B cell (primary cell): ENCODE measurements at regions not wholly inside any gene's neighbourhood (a gene's known extent, or its start where the extent isn't known, plus 50 kb on each side); places are given as distances from the start of the nearest gene placed in this dataset.
"Not testable (repeated sequence)": the region's sequence is repeated elsewhere in the genome, so short reads cannot be mapped to it uniquely, and the experiment has no call there.

Source experiments
- ATAC-seq: fragments of 200-7000 bp; cut with Tn5 transposase; one replicate; pipeline ENCODE4 v1.10.0; 2021; ENCODE audit warnings: low read depth, mild to moderate bottlenecking, moderate number of reproducible peaks, moderate library complexity
- CTCF ChIA-PET: fragments of 350-600 bp; sonication (Branson Sonifier 250); formaldehyde crosslinking; loops from one replicate; lab custom pipeline; 2021; ENCODE audit warnings: antibody characterized with exemption, inconsistent platforms; lab: Charles Lee
- POLR2A ChIA-PET: fragments of 350-600 bp; sonication (Branson Sonifier 250); formaldehyde crosslinking; loops from one replicate; lab custom pipeline; 2021; ENCODE audit warnings: antibody characterized with exemption; lab: Charles Lee
- DNase-seq: peaks from one replicate; pipeline ENCODE4 v3.0.0; 2013
- H2AFZ ChIP-seq: 2 replicates; pipeline ENCODE4 v1.6.1; 2012; ENCODE audit warnings: mild to moderate bottlenecking, low read depth, low read length; ENCODE audit not compliant: insufficient read depth, poor library complexity, severe bottlenecking
- H3K27ac ChIP-seq, 2 donors: 1 replicate in 1 of 2; 2 replicates in 1 of 2; pipeline ENCODE4 v1.5.1; 2012 to 2013; ENCODE audit warnings: low read length in 2 of 2, mild to moderate bottlenecking in 2 of 2, moderate library complexity in 1 of 2
- H3K27me3 ChIP-seq, 4 experiments: fragments of 200-600 bp in 1 of 4; sonication (generic) in 1 of 4; replicated peaks in 1 of 4; 1 replicate in 2 of 4; 2 replicates in 2 of 4; pipeline versions ENCODE4 v1.6.1 to v1.7.0; 2013 to 2016; ENCODE audit warnings: low read length in 3 of 4, mild to moderate bottlenecking in 2 of 4, mixed read lengths in 1 of 4, moderate library complexity in 1 of 4; ENCODE audit not compliant: insufficient read depth in 4 of 4, control insufficient read depth in 3 of 4; ENCODE audit errors: control extremely low read depth in 1 of 4
- H3K36me3 ChIP-seq, 2 experiments: replicated peaks in 1 of 2; 1 replicate in 1 of 2; 2 replicates in 1 of 2; pipeline versions ENCODE4 v1.6.1 to v1.7.1; 2013; ENCODE audit warnings: low read length in 1 of 2; ENCODE audit not compliant: insufficient read depth in 2 of 2, control insufficient read depth in 1 of 2; ENCODE audit errors: control extremely low read depth in 1 of 2, extremely low read depth in 1 of 2
- H3K4me1 ChIP-seq, 2 donors: fragments of 200-600 bp in 1 of 2; sonication (generic) in 1 of 2; 1 replicate in 1 of 2; 2 replicates in 1 of 2; pipeline versions ENCODE4 v1.5.1 to v1.6.1; 2013 to 2017; ENCODE audit warnings: low read length in 2 of 2; ENCODE audit not compliant: control insufficient read depth in 2 of 2, insufficient read depth in 2 of 2
- H3K4me2 ChIP-seq: replicated peaks from 2 replicates; pipeline ENCODE3; 2012; ENCODE audit warnings: mild to moderate bottlenecking, low read depth, low read length; ENCODE audit not compliant: poor library complexity, severe bottlenecking
- H3K4me3 ChIP-seq, 5 experiments: fragments of 200-600 bp in 1 of 5; sonication (generic) in 1 of 5; 1 replicate in 3 of 5; 2 replicates in 2 of 5; pipeline versions ENCODE4 v1.5.1 to v1.7.0; 2011 to 2016; ENCODE audit warnings: low read length in 4 of 5, mild to moderate bottlenecking in 4 of 5, low read depth in 2 of 5, control low read depth in 1 of 5, moderate library complexity in 1 of 5; ENCODE audit not compliant: insufficient read depth in 1 of 5; ENCODE audit errors: control extremely low read depth in 1 of 5, extremely low read depth in 1 of 5
- H3K79me2 ChIP-seq: fragments of 200-600 bp; sonication (generic); one replicate; pipeline ENCODE4 v1.6.0; 2016; ENCODE audit warnings: low read length; ENCODE audit not compliant: control insufficient read depth, insufficient read depth
- H3K9ac ChIP-seq: fragments of 200-600 bp; sonication (generic); 2 replicates; pipeline ENCODE4 v1.6.1; 2017; ENCODE audit warnings: mild to moderate bottlenecking, low read length, moderate library complexity
- H3K9me3 ChIP-seq, 3 donors: one replicate each; pipeline versions ENCODE4 v1.6.1 to v1.7.1; 2013; ENCODE audit warnings: low read length in 2 of 3; ENCODE audit not compliant: control insufficient read depth in 2 of 3, insufficient read depth in 1 of 3; ENCODE audit errors: control extremely low read depth in 1 of 3
- H4K20me1 ChIP-seq: 2 replicates; pipeline ENCODE4 v1.6.0; 2012; ENCODE audit warnings: mild to moderate bottlenecking, low read length; ENCODE audit not compliant: insufficient read depth, control insufficient read depth, poor library complexity, severe bottlenecking
- H3K27ac Mint-ChIP-seq: one replicate; pipeline ENCODE4 v1.8.0; 2021; ENCODE audit warnings: mixed read lengths
- H3K27me3 Mint-ChIP-seq: one replicate; pipeline ENCODE4 v1.8.0; 2021; ENCODE audit warnings: mixed read lengths
- H3K4me1 Mint-ChIP-seq: one replicate; pipeline ENCODE4 v1.8.0; 2021; ENCODE audit warnings: mixed read lengths
- H3K4me3 Mint-ChIP-seq: one replicate; pipeline ENCODE4 v1.8.0; 2021; ENCODE audit warnings: mixed read lengths
- H3K9me3 Mint-ChIP-seq: one replicate; pipeline ENCODE4 v1.8.0; 2022; ENCODE audit warnings: mixed read lengths; ENCODE audit not compliant: insufficient read depth
- EZH2 ChIP-seq: IDR thresholded peaks from 2 replicates; pipeline ENCODE4 v1.6.1; 2012; ENCODE audit warnings: borderline replicate concordance, low read depth, mild to moderate bottlenecking, moderate library complexity, low read length; ENCODE audit not compliant: insufficient read depth, poor library complexity, severe bottlenecking
- WGBS: methylation state at CpG from one replicate; pipeline ENCODE4 v1.1.5; 2013; ENCODE audit warnings: missing lambda C conversion rate; ENCODE audit not compliant: insufficient coverage; 5-methylcytosine and 5-hydroxymethylcytosine counted together
- intact Hi-C: fragments of 100-400 bp; cut with micrococcal nuclease; formaldehyde crosslinking; loops from one replicate; pipeline ENCODE4 v1.10.0; 2022
- TF ChIP-seq, protein P1 (sequence below): fragments of 200-600 bp; IDR thresholded peaks from one replicate; pipeline ENCODE4 v1.8.0; 2022; ENCODE audit warnings: antibody characterized with exemption, mild to moderate bottlenecking

DNA sequence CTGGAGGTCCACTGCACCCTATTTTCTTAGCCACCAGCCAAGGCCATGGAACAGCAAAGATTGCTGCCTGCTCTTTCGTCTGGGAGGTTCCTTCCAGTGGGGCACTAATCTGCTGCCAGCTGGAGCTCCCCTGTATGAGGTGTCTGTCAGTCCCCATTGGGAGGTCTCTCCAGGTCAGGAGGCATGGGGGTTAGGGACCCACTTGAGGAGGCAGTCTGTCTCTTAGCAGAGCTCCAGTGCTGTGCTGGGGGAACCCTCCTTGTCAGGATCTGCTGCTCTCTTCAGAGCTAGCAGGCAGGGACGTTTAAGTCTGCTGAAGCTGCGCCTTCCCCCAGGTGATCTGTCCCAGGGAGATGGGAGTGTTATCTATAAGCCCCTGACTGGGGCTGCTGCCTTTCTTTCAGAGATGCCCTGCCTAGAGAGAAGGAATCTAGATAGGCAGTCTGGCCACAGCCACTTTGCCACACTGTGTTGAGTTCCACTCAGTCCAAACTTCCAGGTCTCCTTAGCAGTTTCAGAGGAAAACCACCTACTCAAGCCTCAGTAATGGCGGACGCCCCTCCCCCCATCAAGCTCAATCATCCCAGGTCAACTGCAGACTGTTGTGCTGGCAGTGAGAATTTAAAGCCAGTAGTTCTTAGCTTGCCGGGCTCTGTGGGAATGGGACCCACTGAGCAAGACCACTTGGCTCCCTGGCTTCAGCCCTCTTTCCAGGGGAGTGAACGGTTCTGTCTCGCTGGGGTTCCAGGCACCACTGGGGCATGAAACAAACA is 317.7 kb downstream of the LRRC70 start:
- H3K79me2 ChIP-seq = no peaks in the 10 kb centered on the region
- Mint-ChIP-seq H3K27ac (no peak overlapping the region), H3K9me3 (no peaks in the 10 kb centered on the region), H3K27me3 (no peaks in the 10 kb centered on the region), H3K4me3 (no peak overlapping the region), H3K4me1 (no peaks in the 10 kb centered on the region)
- DNase-seq = no peak
- no peak for TF ChIP-seq EZH2
- ATAC-seq = no peak
- H3K4me3 ChIP-seq = no peak overlapping the region
- H3K9ac ChIP-seq = no peak overlapping the region
- intact Hi-C loops = no loop called here
- no peak overlapping the region for H3K4me2 ChIP-seq
- H3K9me3 ChIP-seq = peaks cover 0 to 3% (median 0%) of the 10 kb centered on the region in 3 donors
- H3K27ac ChIP-seq = no peak overlapping the region
- no peaks in the 10 kb centered on the region for H3K36me3 ChIP-seq
- no peaks in the 10 kb centered on the region for H3K27me3 ChIP-seq
- no peak overlapping the region for H2AFZ ChIP-seq
- POLR2A ChIA-PET = no interaction called here
- CTCF ChIA-PET = no interaction called here
- no peaks in the 10 kb centered on the region for H4K20me1 ChIP-seq
- no peaks in the 10 kb centered on the region for H3K4me1 ChIP-seq
- WGBS = 82% methylated on average over 8 of the region's 8 CpGs

DNA sequence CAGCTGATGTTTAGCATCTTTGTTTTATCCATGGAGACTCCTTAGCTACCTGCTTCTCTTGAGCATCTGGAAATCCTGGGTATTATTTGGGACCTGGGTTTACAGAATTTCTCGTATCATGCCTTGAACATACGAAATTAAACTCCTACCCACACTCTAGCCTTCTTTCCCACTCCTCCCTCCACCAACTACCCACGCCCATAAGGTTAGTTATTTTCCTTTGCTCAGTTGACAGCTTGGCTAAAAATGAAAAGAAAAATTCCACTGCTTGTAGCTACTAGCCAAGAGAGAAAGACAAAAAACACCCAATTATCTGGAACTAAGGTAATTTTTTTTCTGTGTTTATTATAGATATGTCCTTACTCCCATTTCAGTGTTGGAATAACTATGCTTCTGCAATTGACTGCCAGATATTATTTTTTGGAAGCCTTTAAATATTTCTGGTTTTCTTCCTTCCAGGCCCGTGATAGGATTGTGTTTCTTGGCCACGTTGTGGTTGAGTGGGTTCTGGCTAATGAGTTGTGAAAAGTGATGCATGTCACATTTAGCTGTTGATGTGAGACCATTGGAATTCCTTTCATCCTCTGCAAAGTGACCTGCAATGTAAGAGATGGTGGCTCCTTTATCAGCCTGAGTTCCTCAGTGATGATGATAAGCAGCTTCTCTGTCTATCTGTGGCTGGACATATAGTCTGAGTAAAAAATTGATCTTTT is 308.1 kb downstream of the LRRC70 start:
- ATAC-seq = no peak
- Histone ChIP-seq H3K27ac (no peak overlapping the region), H3K4me2 (no peak overlapping the region), H3K4me1 (no peaks in the 10 kb centered on the region), H3K27me3 (no peaks in the 10 kb centered on the region), H3K9ac (no peak overlapping the region), H2AFZ (no peak overlapping the region), H3K79me2 (no peaks in the 10 kb centered on the region), H4K20me1 (no peaks in the 10 kb centered on the region), H3K36me3 (no peaks in the 10 kb centered on the region), H3K4me3 (no peak overlapping the region), H3K9me3 (no peaks in the 10 kb centered on the region)
- TF ChIP-seq EZH2 = no peak
- TF ChIP-seq, protein P1, sequence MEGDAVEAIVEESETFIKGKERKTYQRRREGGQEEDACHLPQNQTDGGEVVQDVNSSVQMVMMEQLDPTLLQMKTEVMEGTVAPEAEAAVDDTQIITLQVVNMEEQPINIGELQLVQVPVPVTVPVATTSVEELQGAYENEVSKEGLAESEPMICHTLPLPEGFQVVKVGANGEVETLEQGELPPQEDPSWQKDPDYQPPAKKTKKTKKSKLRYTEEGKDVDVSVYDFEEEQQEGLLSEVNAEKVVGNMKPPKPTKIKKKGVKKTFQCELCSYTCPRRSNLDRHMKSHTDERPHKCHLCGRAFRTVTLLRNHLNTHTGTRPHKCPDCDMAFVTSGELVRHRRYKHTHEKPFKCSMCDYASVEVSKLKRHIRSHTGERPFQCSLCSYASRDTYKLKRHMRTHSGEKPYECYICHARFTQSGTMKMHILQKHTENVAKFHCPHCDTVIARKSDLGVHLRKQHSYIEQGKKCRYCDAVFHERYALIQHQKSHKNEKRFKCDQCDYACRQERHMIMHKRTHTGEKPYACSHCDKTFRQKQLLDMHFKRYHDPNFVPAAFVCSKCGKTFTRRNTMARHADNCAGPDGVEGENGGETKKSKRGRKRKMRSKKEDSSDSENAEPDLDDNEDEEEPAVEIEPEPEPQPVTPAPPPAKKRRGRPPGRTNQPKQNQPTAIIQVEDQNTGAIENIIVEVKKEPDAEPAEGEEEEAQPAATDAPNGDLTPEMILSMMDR = no peak
- WGBS = 76% methylated on average over 2 of the region's 5 CpGs
- H3K27me3 Mint-ChIP-seq = no peaks in the 10 kb centered on the region
- no peak overlapping the region for H3K27ac Mint-ChIP-seq
- peaks cover 2% of the 10 kb centered on the region for H3K9me3 Mint-ChIP-seq
- ChIA-PET POLR2A (no interaction called here), CTCF (interaction anchor here (1.2 kb wide), 1 partner anchor 25 kb away, joined by 3 read pairs; no protein-coding TSS in a partner anchor)
- intact Hi-C loops = no loop called here
- no peaks in the 10 kb centered on the region for H3K4me1 Mint-ChIP-seq
- no peak for DNase-seq
- H3K4me3 Mint-ChIP-seq = no peak overlapping the region

DNA sequence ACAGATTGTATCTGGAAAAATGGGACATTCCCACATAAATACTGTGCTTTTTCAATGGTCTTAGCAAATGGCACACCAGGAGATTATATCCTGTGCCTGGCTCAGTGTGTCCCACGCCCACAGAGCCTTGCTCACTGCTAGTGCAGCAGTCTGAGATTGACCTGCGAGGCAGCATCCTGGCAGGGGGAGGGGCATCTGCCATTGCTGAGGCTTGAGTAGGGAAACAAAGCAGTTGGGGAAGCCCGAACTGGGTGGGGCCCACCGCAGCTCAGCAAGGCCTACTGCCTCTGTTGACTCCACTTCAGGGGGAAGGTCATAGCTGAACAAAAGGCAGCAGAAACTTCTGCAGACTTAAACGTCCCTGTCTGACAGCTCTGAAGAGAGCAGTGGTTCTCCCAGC is 258.7 kb downstream of the LRRC70 start:
- intact Hi-C loops, CTCF ChIA-PET: not testable (repeated sequence)

More for the DNA sequence above, 258.7 kb downstream of the LRRC70 start:
- H3K9ac ChIP-seq, H3K27ac ChIP-seq, H3K4me1 ChIP-seq, H4K20me1 ChIP-seq, POLR2A ChIA-PET, H3K36me3 ChIP-seq, ATAC-seq, H3K27me3 Mint-ChIP-seq, DNase-seq, H3K4me2 ChIP-seq, H3K79me2 ChIP-seq, H3K27ac Mint-ChIP-seq, H3K27me3 ChIP-seq, H2AFZ ChIP-seq, H3K4me3 ChIP-seq, H3K4me3 Mint-ChIP-seq, H3K4me1 Mint-ChIP-seq: not testable (repeated sequence)
- peaks cover 0 to 18% (median 0%) of the 10 kb centered on the region in 3 donors for H3K9me3 ChIP-seq
- H3K9me3 Mint-ChIP-seq = peaks cover 11% of the 10 kb centered on the region
- WGBS = 82% methylated on average over 5 of the region's 5 CpGs
